ENCODE measurements at regions not wholly inside any gene's neighbourhood (a gene's known extent, or its start where the extent isn't known, plus 50 kb on each side); places are given as distances from the start of the nearest gene placed in this dataset.

- DNase-seq (ENCODE audit: low spot score), result peak; percentile 78
Measured at GRCh38 chr13:67736646-67737420, 506.7 kb upstream of the PCDH9 start.

- DNase-seq (ENCODE audit: low spot score), result no peak
Measured at GRCh38 chr13:67735651-67736050, 505.5 kb upstream of the PCDH9 start.

GRCh38 chr13:67726979-67727378 lies 496.8 kb upstream of the PCDH9 start:
- DNase-seq (ENCODE audit: low spot score), result no peak

GRCh38 chr13:67725999-67726398 lies 495.9 kb upstream of the PCDH9 start:
- no peak for DNase-seq (ENCODE audit: low spot score)

- no peak for DNase-seq (ENCODE audit: low spot score)
Measured at GRCh38 chr13:67713571-67713970, 483.4 kb upstream of the PCDH9 start.

GRCh38 chr13:67696775-67697174 lies 466.6 kb upstream of the PCDH9 start:
- no peak for DNase-seq (ENCODE audit: low spot score)

GRCh38 chr13:67664502-67664901 lies 434.4 kb upstream of the PCDH9 start:
- no peak for DNase-seq (ENCODE audit: low spot score)

GRCh38 chr13:67662997-67663396 lies 432.9 kb upstream of the PCDH9 start:
- DNase-seq (ENCODE audit: low spot score), result no peak

GRCh38 chr13:67652887-67653286 lies 422.8 kb upstream of the PCDH9 start:
- DNase-seq (ENCODE audit: low spot score), result no peak

- DNase-seq (ENCODE audit: low spot score), result no peak
Measured at GRCh38 chr13:67651908-67652465, 421.9 kb upstream of the PCDH9 start.

GRCh38 chr13:67650471-67650870 lies 420.3 kb upstream of the PCDH9 start:
- DNase-seq (ENCODE audit: low spot score), result no peak

- DNase-seq (ENCODE audit: low spot score), result no peak
Measured at GRCh38 chr13:67645874-67646467, 415.8 kb upstream of the PCDH9 start.

GRCh38 chr13:67643516-67644055 lies 413.4 kb upstream of the PCDH9 start:
- no peak for DNase-seq (ENCODE audit: low spot score)

- DNase-seq (ENCODE audit: low spot score), result no peak
Measured at GRCh38 chr13:67642657-67643056, 412.5 kb upstream of the PCDH9 start.

GRCh38 chr13:67635754-67636153 lies 405.6 kb upstream of the PCDH9 start:
- no peak for DNase-seq (ENCODE audit: low spot score)

- no peak for DNase-seq (ENCODE audit: low spot score)
Measured at GRCh38 chr13:67632590-67632989, 402.5 kb upstream of the PCDH9 start.

- no peak for DNase-seq (ENCODE audit: low spot score)
Measured at GRCh38 chr13:67630640-67631039, 400.5 kb upstream of the PCDH9 start.

GRCh38 chr13:67623630-67624029 lies 393.5 kb upstream of the PCDH9 start:
- no peak for DNase-seq (ENCODE audit: low spot score)

- DNase-seq (ENCODE audit: low spot score), result no peak
Measured at GRCh38 chr13:67620665-67621064, 390.5 kb upstream of the PCDH9 start.

- peak; percentile 67 for DNase-seq (ENCODE audit: low spot score)
Measured at GRCh38 chr13:67619995-67620380, 389.9 kb upstream of the PCDH9 start.

- peak; percentile 69 for DNase-seq (ENCODE audit: low spot score)
Measured at GRCh38 chr13:67619351-67619994, 389.3 kb upstream of the PCDH9 start.

GRCh38 chr13:67614579-67614978 lies 384.4 kb upstream of the PCDH9 start:
- DNase-seq (ENCODE audit: low spot score), result no peak
